ENCODE measurements at regions not wholly inside any gene's neighbourhood (a gene's known extent, or its start where the extent isn't known, plus 50 kb on each side); places are given as distances from the start of the nearest gene placed in this dataset.

DNA sequence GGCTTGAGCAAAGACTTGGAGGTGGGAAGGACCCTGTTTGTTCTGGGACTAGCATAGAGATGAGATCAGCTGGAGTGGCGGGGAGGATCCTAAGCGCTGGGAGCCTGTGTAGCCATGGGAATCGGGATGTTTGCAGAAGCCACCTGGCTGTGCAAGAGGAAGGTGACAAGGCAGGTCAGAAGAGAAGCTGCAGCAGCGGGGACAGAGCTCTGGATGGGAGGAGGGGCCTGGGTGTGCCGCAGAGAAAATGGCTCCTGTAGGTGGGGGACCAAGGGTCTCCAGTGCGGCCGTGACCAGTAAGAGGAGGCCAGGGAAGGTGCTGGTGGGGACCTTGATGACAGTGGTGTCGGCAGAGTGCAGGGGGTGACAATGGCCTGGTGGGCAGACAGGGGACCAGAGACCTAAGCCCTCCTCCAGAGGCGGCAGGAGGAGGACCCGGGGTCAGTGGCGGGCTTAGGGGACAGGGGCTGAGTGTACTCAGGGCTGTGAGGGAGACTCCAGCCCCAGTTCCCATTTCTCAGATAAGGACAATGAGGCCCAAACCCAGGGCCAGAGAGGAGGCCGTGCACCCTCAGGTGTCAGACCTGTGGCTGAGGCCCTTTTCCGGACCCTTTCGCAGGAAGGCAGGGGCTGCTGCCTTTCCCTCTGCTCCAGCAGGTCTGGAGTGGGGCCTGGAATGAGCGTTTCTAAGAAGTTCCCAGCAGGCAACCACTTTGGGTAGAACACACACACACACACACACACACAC is 206.6 kb upstream of the RTL1 start:
- no peak overlapping the region for H3K4me3 ChIP-seq (ENCODE audit: low read length)
- no peaks in the 10 kb centered on the region for H3K9me3 ChIP-seq (replicated peaks; ENCODE audit: control insufficient read depth, low read depth, low read length)
- peaks cover 10% of the 10 kb centered on the region for H3K4me1 ChIP-seq (ENCODE audit: control insufficient read depth, insufficient read depth, low read length)
- H3K27me3 ChIP-seq (ENCODE audit: control insufficient read depth, insufficient read depth, low read length): no peaks in the 10 kb centered on the region
- WGBS (ENCODE audit: insufficient coverage): 78% methylated on average over 11 of the region's 15 CpGs
- DNase-seq: no peak
- H3K27ac ChIP-seq (ENCODE audit: low read length): no peak overlapping the region
- H3K36me3 ChIP-seq (ENCODE audit: control insufficient read depth, insufficient read depth, low read length): no peaks in the 10 kb centered on the region

DNA sequence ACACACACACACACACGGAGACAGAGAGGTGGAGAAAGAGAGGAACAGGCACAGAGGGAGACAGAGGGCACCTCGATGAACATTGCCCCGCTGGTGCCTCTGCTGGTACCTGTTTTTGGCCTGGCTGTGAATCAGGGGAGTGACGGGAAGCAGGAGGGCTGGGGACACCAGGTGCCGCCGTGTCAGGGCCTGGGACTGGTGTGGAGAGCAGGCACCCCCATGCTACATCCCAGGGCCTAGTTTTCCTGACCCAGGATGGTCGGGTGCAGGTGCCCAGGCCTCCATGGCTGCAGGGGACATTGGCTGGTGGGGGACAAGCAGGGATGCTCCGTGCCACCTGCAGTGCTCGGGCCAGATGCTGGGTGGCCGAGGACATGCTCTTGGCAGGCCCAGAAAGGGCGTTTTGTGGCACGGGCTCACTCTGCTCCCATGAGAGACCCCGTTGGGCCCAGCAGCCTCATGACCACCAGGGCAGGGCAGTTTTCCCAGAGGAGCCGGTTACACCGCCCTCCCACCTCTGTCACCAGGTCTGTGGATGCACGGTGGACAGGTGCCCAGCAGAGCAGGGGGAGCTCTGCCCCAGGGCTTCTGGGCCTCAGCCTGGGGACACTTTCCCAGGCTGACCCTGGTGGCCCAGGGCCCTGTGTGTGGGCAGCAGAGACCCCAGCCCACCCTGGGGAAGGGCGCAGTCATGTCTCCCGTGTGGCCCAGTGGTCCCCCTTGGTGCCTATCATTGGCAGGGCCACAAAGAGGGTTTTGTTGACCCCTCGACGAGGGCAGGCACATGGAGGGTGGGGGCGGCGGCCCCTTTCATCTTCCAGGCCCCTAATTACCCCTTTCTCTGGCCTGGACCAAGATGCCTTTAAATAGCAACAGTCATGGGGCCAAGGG is 207.5 kb upstream of the RTL1 start:
- DNase-seq: no peak
- Histone ChIP-seq H3K9me3 (replicated peaks; ENCODE audit: control insufficient read depth, low read depth, low read length) (no peaks in the 10 kb centered on the region), H3K4me1 (ENCODE audit: control insufficient read depth, insufficient read depth, low read length) (peaks cover 10% of the 10 kb centered on the region), H3K36me3 (ENCODE audit: control insufficient read depth, insufficient read depth, low read length) (no peaks in the 10 kb centered on the region), H3K27me3 (ENCODE audit: control insufficient read depth, insufficient read depth, low read length) (no peaks in the 10 kb centered on the region), H3K27ac (ENCODE audit: low read length) (no peak overlapping the region), H3K4me3 (ENCODE audit: low read length) (no peak overlapping the region)
- 83% methylated on average over 19 of the region's 22 CpGs for WGBS (ENCODE audit: insufficient coverage)

DNA sequence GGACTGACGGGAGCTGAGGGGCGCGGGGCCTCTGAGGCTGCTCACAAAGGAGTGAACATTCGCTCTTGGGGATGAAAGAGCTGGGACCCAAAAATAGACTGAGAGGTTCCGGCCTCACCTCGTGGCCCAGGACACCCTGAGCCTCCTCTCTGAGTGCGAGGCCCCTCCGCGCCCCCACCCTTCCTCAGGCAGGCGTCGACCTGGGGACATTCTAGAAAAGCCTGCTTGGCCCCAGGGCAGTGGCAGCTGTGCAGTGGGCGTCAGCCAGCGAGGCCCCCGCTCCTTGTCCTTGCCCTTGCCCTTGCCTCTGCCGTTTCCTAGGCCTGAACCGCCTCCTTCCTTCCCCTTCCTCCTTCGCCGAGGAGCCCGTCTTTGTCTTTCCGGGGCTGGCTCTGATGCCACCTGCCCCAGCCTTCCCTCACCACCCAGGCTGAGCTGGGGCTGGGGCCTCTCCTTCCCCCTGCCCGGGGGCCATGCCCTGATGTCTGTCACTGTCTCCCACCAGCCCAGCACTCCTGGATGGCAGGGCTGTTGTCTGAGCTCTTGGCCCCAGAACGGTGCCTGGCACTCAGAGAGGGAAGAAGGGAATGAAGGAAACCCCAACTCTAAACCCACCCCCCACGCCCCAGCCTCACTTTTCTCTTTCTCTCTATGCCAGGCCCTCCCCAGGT is 208.2 kb upstream of the RTL1 start:
- WGBS (ENCODE audit: insufficient coverage): 64% methylated on average over 20 of the region's 23 CpGs
- Histone ChIP-seq H3K27me3 (ENCODE audit: control insufficient read depth, insufficient read depth, low read length) (no peaks in the 10 kb centered on the region), H3K9me3 (replicated peaks; ENCODE audit: control insufficient read depth, low read depth, low read length) (no peaks in the 10 kb centered on the region), H3K36me3 (ENCODE audit: control insufficient read depth, insufficient read depth, low read length) (no peaks in the 10 kb centered on the region), H3K27ac (ENCODE audit: low read length) (no peak overlapping the region), H3K4me3 (ENCODE audit: low read length) (no peak overlapping the region), H3K4me1 (ENCODE audit: control insufficient read depth, insufficient read depth, low read length) (peaks cover 10% of the 10 kb centered on the region)
- no peak for DNase-seq

DNA sequence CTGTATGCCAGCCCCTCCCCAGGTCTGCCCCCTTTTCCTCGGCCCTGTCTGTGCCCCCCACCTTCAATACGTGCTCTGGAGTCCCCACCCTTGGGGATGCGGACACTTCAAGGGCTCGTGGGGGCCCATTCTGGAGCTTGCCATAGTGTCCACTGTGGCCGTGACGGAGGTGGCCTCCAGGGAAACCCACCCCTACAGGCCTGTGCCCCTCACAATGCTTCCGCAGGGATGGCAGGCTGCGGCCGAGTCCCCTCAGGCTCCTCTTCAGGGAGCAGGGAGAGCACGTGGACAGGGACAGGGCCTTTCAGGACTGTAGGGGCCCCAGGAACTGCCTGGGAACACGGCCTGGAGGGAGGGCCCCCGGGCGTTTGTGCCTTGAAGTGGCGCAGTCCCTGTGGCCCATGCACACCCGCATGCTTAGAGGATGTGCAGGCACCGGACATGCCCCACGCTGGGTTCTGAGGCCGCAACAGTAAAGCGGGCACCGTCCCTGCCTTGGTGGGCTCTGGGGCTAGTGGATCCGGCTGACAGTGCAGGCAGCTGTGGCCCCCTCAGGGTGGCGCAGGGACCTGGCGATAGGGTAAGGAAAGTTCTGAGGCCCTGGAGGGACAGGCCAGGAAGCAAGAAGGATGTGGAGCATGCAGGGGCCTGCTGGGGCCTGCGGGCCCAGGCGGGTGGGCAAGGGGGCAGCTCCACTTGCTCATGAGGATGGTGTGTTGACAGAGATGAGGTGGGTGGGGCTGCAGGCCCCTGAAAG is 209.0 kb upstream of the RTL1 start:
- H3K27me3 ChIP-seq (ENCODE audit: control insufficient read depth, insufficient read depth, low read length): no peaks in the 10 kb centered on the region
- H3K36me3 ChIP-seq (ENCODE audit: control insufficient read depth, insufficient read depth, low read length): no peaks in the 10 kb centered on the region
- no peaks in the 10 kb centered on the region for H3K9me3 ChIP-seq (replicated peaks; ENCODE audit: control insufficient read depth, low read depth, low read length)
- no peak overlapping the region for H3K4me3 ChIP-seq (ENCODE audit: low read length)
- H3K4me1 ChIP-seq (ENCODE audit: control insufficient read depth, insufficient read depth, low read length): peaks cover 10% of the 10 kb centered on the region
- no peak overlapping the region for H3K27ac ChIP-seq (ENCODE audit: low read length)
- no peak for DNase-seq
- WGBS (ENCODE audit: insufficient coverage): 88% methylated on average over 23 of the region's 25 CpGs

DNA sequence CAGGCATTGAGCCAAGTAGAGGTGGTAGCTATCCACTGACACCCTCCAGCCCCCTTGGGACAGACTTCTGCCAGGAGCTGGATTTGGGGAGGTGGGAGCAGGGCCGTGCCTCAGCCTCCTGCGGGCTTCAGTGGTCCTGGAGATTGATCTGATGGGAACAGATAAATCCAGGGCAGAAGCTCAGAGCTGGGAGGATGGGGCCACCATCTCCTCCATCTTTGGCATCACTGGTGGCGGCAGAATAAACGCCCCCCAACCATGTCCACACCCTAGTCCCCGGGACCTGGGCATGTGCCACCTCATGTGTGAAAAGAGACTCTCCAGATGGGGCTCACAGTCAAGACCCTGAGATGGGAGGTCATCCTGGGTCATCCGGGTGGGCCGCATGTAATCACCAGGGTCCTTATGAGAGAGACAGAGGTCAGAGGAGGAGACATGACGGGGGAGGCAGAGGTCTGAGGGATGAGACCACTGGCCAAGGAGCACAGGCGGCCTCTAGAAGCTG is 209.6 kb upstream of the RTL1 start:
- Histone ChIP-seq H3K27me3 (ENCODE audit: control insufficient read depth, insufficient read depth, low read length) (no peaks in the 10 kb centered on the region), H3K36me3 (ENCODE audit: control insufficient read depth, insufficient read depth, low read length) (no peaks in the 10 kb centered on the region), H3K4me1 (ENCODE audit: control insufficient read depth, insufficient read depth, low read length) (peaks cover 12% of the 10 kb centered on the region), H3K9me3 (replicated peaks; ENCODE audit: control insufficient read depth, low read depth, low read length) (no peaks in the 10 kb centered on the region), H3K4me3 (ENCODE audit: low read length) (no peak overlapping the region), H3K27ac (ENCODE audit: low read length) (no peak overlapping the region)
- WGBS (ENCODE audit: insufficient coverage): 98% methylated on average over 4 of the region's 9 CpGs
- no peak for DNase-seq

DNA sequence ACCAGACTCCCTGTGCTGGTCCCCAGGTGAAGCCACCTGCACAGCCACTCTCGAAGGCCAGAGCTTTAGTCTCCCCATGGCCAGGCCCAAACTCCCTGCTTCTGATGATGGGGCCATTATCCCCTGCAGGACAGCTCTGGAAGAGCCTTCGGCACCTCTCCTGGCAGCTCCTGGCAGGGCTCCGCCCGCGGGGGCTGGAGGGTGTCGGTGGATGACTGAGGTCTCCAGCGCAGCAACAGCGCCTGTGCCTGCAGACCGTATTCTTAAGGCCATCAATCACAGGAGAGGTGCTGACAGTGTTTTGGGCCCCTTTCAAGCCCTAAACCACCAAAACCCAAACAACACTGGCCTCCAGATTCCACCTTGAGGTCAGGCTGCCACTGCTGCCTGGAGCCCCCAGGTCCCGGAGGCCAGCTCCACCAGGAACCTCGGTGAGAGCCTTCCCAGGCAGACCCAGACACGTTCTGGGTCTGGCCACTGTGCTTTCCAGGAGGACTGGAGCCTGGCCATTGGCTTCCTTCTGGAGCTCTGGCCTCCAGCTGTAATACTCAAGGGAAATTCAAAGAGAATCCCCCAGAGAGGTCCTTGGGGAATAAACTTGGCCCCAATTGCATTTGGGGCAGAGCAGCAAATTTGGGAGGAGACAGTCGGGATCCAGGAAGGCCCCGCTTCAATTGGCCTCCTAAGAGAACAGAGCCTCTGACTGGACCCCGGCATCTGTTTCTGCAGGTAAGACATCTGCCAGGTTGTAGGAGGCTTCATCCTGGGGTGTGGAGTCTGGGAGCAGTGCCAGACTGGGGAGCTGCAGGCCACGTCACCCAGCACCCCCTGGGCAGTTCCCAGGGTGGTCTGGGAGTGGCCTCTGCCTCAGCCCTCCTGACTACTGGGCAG is 210.6 kb upstream of the RTL1 start:
- WGBS (ENCODE audit: insufficient coverage): 78% methylated on average over 12 of the region's 16 CpGs
- Histone ChIP-seq H3K4me1 (ENCODE audit: control insufficient read depth, insufficient read depth, low read length) (peaks cover 18% of the 10 kb centered on the region), H3K36me3 (ENCODE audit: control insufficient read depth, insufficient read depth, low read length) (no peaks in the 10 kb centered on the region), H3K27ac (ENCODE audit: low read length) (no peak overlapping the region), H3K27me3 (ENCODE audit: control insufficient read depth, insufficient read depth, low read length) (no peaks in the 10 kb centered on the region), H3K9me3 (replicated peaks; ENCODE audit: control insufficient read depth, low read depth, low read length) (no peaks in the 10 kb centered on the region), H3K4me3 (ENCODE audit: low read length) (no peak overlapping the region)
- no peak for DNase-seq

DNA sequence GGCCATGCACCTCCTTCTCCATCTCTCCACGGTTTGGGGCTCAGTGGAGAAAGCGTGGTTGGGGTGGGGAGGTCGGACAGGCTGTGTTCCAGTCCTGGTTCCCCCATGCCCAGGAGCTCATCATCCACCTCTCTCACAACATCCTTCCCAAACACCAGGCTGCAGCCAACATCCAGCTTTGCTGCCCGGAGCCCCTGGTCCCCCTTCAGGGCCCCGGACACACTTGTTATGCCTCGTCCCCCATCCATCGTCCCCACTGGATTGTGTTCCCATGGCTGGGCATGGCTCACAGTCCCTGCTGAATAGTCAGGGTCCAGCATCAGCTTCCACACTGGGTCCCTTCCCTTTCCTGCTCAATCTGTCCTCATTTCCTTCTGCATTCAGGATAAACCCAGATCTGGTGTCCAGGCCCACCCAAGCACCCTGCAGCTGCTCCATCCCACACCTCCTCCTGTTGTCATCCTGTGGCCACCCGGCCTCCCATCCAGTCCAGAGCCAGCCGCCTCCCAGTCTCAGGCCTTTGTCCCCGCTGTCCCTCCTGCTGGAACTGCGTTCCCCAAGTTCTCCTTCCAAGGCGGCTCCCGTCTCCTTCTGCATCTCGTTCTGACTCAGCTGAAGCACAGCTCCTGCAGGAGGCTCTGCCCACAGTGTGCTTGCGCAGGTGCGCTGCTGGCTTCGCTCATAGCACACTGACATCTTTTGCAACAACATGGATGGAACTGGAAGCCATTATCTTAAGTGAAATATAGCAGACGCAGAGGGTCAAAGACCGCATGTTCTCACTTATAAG is 211.4 kb upstream of the RTL1 start:
- H3K9me3 ChIP-seq (replicated peaks; ENCODE audit: control insufficient read depth, low read depth, low read length): no peaks in the 10 kb centered on the region
- no peaks in the 10 kb centered on the region for H3K36me3 ChIP-seq (ENCODE audit: control insufficient read depth, insufficient read depth, low read length)
- H3K4me3 ChIP-seq (ENCODE audit: low read length): no peak overlapping the region
- DNase-seq: no peak
- no peaks in the 10 kb centered on the region for H3K27me3 ChIP-seq (ENCODE audit: control insufficient read depth, insufficient read depth, low read length)
- H3K4me1 ChIP-seq (ENCODE audit: control insufficient read depth, insufficient read depth, low read length): peaks cover 26% of the 10 kb centered on the region
- WGBS (ENCODE audit: insufficient coverage): 87% methylated on average over 16 of the region's 19 CpGs
- no peak overlapping the region for H3K27ac ChIP-seq (ENCODE audit: low read length)

DNA sequence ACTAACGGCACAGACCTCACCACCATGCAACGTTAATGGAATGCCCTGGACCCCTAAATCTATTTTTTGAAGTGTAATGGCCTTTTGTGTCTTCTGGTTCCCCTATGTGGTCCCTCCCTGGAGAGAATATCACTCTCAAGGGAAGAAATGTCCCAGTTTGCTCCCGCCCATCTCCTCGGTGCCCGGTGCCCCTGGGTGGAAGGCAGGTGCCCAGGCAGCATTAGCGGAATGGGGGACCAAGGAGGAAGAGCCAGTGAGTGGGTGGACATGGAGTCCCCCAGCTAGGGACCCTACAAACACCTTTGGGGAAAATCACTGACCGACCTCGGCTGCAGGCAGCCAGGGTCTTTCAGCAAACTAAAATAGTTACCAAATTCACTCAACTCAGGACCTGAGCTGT is 212.1 kb upstream of the RTL1 start:
- no peaks in the 10 kb centered on the region for H3K9me3 ChIP-seq (replicated peaks; ENCODE audit: control insufficient read depth, low read depth, low read length)
- WGBS (ENCODE audit: insufficient coverage): 96% methylated on average over 3 of the region's 8 CpGs
- no peaks in the 10 kb centered on the region for H3K36me3 ChIP-seq (ENCODE audit: control insufficient read depth, insufficient read depth, low read length)
- H3K27ac ChIP-seq (ENCODE audit: low read length): no peak overlapping the region
- peaks cover 32% of the 10 kb centered on the region for H3K4me1 ChIP-seq (ENCODE audit: control insufficient read depth, insufficient read depth, low read length)
- H3K27me3 ChIP-seq (ENCODE audit: control insufficient read depth, insufficient read depth, low read length): no peaks in the 10 kb centered on the region
- H3K4me3 ChIP-seq (ENCODE audit: low read length): no peak overlapping the region
- no peak for DNase-seq

Data from muscle of leg (tissue), 3 donors.